Dendritic cell treated with granulocyte-macrophage colony-stimulating factor and Interleukin-4, amounts not matched to agents 40 ng/mL and 50 ng/mL, for 4 days (primary cell): ENCODE measurements at regions not wholly inside any gene's neighbourhood (a gene's known extent, or its start where the extent isn't known, plus 50 kb on each side); places are given as distances from the start of the nearest gene placed in this dataset.

ENCODE experiments used
- H3K27ac Mint-ChIP-seq: one replicate; pipeline ENCODE4 v1.8.0; 2022; ENCODE audit warnings: mild to moderate bottlenecking, mixed read lengths
- H3K27me3 Mint-ChIP-seq: one replicate; pipeline ENCODE4 v1.8.0; 2022; ENCODE audit warnings: mild to moderate bottlenecking, mixed read lengths
- H3K36me3 Mint-ChIP-seq: one replicate; pipeline ENCODE4 v1.8.0; 2022; ENCODE audit warnings: low read depth, mixed read lengths
- H3K4me1 Mint-ChIP-seq: one replicate; pipeline ENCODE4 v1.8.0; 2022; ENCODE audit warnings: low read depth, mixed read lengths
- H3K4me3 Mint-ChIP-seq: one replicate; pipeline ENCODE4 v1.8.0; 2022; ENCODE audit warnings: mild to moderate bottlenecking, moderate library complexity, mixed read lengths
- H3K9me3 Mint-ChIP-seq: one replicate; pipeline ENCODE4 v1.8.0; 2022; ENCODE audit warnings: mixed read lengths
- intact Hi-C: fragments of 100-400 bp; cut with micrococcal nuclease; formaldehyde crosslinking; loops from one replicate; pipeline ENCODE4 v1.15.0; 2022

DNA sequence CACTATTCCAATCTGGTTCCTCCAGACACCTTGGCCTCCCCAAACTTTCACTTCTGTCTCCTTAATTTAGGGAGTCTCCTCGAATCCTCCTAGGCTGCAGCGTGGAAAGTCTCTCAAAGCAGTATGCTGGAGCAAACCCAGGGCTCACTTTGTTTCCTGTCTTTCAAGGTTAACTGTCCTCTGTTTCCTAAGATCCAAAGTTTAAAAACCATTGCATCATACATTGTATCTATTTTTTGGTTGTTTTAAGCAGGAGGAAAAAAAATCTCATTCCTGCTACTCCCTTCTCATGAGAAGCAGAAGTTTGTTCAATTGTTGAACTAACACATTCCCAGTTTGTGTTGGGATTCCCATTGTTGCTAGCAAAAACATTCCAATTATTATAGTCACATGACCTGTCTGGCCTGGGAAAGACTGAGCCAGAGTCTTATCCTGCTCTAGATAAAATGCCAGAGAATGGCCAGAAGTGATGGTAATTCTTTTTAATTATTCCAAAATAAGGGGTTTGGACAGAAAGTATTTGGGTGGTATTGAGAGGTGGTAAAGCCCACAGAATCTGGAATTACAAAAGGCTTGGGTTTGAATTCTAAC, 67.3 kb downstream of the HSPB8 start:
- no peaks in the 10 kb centered on the region for H3K36me3 Mint-ChIP-seq
- H3K27ac Mint-ChIP-seq = no peak overlapping the region
- intact Hi-C loops = no loop called here
- H3K4me3 Mint-ChIP-seq = no peak overlapping the region
- no peaks in the 10 kb centered on the region for H3K9me3 Mint-ChIP-seq
- H3K4me1 Mint-ChIP-seq = no peaks in the 10 kb centered on the region
- H3K27me3 Mint-ChIP-seq = no peaks in the 10 kb centered on the region

- Mint-ChIP-seq H3K4me3 (no peak overlapping the region), H3K36me3 (no peaks in the 10 kb centered on the region), H3K27me3 (no peaks in the 10 kb centered on the region), H3K4me1 (no peaks in the 10 kb centered on the region), H3K9me3 (no peaks in the 10 kb centered on the region), H3K27ac (no peak overlapping the region)
- intact Hi-C loops = no loop called here
Observed at GRCh38 chr12:119247007-119247719, 68.4 kb downstream of the HSPB8 start.

DNA sequence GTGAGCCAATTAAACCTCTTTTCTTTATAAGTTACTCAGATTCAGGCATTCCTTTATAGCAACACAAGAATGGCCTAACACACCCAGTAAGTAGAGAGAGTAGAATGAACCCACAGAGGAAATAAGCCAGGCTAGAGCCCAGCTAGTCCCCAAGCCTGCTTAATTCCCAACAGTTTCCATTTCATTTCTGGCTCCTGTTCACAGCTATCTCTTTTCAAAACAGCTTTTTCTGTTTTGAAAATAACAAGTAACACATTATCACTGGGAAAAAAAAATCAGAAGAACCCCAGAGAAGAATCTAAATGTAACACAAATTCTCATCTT, 69.0 kb downstream of the HSPB8 start:
- no peak overlapping the region for H3K27ac Mint-ChIP-seq
- no peaks in the 10 kb centered on the region for H3K9me3 Mint-ChIP-seq
- no peaks in the 10 kb centered on the region for H3K27me3 Mint-ChIP-seq
- no peaks in the 10 kb centered on the region for H3K36me3 Mint-ChIP-seq
- intact Hi-C loops = no loop called here
- no peak overlapping the region for H3K4me3 Mint-ChIP-seq
- no peaks in the 10 kb centered on the region for H3K4me1 Mint-ChIP-seq

DNA sequence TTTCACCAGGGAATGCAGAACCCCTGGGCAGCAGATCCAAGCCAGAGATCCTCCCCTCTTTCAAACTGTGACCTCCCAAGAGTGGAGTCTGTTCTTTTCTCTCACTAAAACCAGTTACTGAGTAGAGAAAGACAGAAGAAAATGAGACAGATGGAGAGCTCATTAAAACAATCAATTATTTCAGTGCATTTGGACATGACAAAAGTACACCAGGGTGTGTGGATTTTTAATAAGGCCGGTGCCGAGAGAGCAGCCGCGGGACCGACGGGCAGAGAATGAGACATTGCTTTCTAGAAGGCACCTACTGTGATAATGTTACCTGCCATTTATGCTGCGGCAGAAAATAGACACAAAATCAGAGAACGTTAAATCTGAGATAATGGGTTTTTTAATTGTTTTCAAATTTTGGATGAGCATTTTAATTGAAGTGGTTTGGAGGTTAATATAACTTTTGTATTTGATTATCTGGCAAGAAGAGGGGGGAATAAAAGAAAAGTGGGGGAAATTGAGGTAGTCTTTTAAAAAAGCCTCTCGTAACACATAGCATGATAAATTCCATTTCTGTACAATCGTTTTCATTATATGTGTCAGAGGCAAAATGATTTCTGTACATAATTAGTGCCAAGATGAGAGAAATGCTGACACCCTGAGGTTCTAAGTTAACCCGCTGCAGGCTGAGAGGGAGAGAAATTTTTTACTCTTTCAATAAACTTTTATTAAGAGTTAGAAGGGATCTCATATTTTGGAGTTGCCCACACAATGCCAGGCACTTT, 70.8 kb downstream of the HSPB8 start:
- H3K27ac Mint-ChIP-seq = no peak overlapping the region
- no peak overlapping the region for H3K4me3 Mint-ChIP-seq
- no peaks in the 10 kb centered on the region for H3K4me1 Mint-ChIP-seq
- no peaks in the 10 kb centered on the region for H3K36me3 Mint-ChIP-seq
- no peaks in the 10 kb centered on the region for H3K9me3 Mint-ChIP-seq
- no peaks in the 10 kb centered on the region for H3K27me3 Mint-ChIP-seq
- intact Hi-C loops = no loop called here

DNA sequence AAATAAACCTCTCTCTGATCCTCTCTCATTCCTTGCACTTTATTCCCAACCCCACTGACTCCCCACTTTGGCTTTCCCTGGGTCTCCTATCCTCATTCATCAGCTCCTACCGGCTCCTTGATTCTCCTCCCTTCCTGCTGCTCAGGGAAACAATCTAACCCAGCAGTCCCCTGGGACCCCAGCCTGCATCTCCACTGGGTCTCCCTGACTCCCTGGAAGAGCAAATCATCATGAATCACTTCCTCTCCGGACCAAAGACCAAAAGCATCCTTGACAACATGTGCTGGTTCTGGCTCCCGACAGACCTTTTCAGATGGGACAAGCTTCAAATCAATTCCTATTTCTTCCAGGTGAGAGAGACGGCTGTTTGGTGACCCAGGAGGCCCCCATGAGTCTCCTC, 76.6 kb downstream of the HSPB8 start:
- H3K9me3 Mint-ChIP-seq = peaks cover 8% of the 10 kb centered on the region
- no peak overlapping the region for H3K4me3 Mint-ChIP-seq
- intact Hi-C loops = no loop called here
- H3K27ac Mint-ChIP-seq = no peak overlapping the region
- H3K27me3 Mint-ChIP-seq = peaks cover 9% of the 10 kb centered on the region
- no peaks in the 10 kb centered on the region for H3K36me3 Mint-ChIP-seq
- peaks cover 5% of the 10 kb centered on the region for H3K4me1 Mint-ChIP-seq

- no peak overlapping the region for H3K4me3 Mint-ChIP-seq
- no peak overlapping the region for H3K27ac Mint-ChIP-seq
- no peaks in the 10 kb centered on the region for H3K36me3 Mint-ChIP-seq
- peaks cover 5% of the 10 kb centered on the region for H3K4me1 Mint-ChIP-seq
- peaks cover 9% of the 10 kb centered on the region for H3K27me3 Mint-ChIP-seq
- intact Hi-C loops = no loop called here
- peaks cover 22% of the 10 kb centered on the region for H3K9me3 Mint-ChIP-seq
Observed at GRCh38 chr12:119258149-119258548, 76.4 kb upstream of the CCDC60 start.

- intact Hi-C loops = no loop called here
Observed at GRCh38 chr12:119258556-119258955, 76.0 kb upstream of the CCDC60 start.

DNA sequence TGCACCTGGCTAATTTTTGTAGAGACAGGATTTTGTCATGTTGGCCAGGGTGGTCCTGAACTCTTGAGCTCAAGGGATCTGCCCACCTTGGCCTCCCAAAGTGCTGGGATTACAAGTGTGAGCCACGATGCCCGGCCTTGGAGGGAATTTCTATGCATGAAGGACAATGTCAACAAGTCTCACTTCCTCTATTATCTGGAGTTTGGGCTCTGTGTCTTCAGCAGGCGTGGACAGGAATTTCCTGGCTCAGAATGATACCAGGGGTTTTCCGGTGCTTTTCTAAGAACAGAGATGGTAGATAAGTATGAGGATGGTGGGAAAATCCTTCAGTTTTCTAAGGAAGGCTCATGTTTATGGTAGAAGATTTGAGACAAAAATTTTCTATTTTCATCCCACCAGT, 75.0 kb upstream of the CCDC60 start:
- Mint-ChIP-seq H3K4me1 (peaks cover 5% of the 10 kb centered on the region), H3K27ac (no peak overlapping the region), H3K9me3 (peaks cover 27% of the 10 kb centered on the region), H3K4me3 (no peak overlapping the region), H3K27me3 (peaks cover 9% of the 10 kb centered on the region), H3K36me3 (no peaks in the 10 kb centered on the region)
- intact Hi-C loops = no loop called here

More at GRCh38 chr12:119258556-119258955, 76.0 kb upstream of the CCDC60 start:
- H3K27ac Mint-ChIP-seq = no peak overlapping the region
- H3K27me3 Mint-ChIP-seq = peaks cover 9% of the 10 kb centered on the region
- H3K4me1 Mint-ChIP-seq = peaks cover 5% of the 10 kb centered on the region
- no peak overlapping the region for H3K4me3 Mint-ChIP-seq
- H3K9me3 Mint-ChIP-seq = peaks cover 26% of the 10 kb centered on the region
- no peaks in the 10 kb centered on the region for H3K36me3 Mint-ChIP-seq

- Mint-ChIP-seq H3K36me3 (no peaks in the 10 kb centered on the region), H3K4me3 (no peak overlapping the region), H3K27me3 (peaks cover 9% of the 10 kb centered on the region), H3K9me3 (peaks cover 33% of the 10 kb centered on the region), H3K27ac (no peak overlapping the region), H3K4me1 (peaks cover 5% of the 10 kb centered on the region)
- intact Hi-C loops = no loop called here
Observed at GRCh38 chr12:119262388-119262787, 72.1 kb upstream of the CCDC60 start.

DNA sequence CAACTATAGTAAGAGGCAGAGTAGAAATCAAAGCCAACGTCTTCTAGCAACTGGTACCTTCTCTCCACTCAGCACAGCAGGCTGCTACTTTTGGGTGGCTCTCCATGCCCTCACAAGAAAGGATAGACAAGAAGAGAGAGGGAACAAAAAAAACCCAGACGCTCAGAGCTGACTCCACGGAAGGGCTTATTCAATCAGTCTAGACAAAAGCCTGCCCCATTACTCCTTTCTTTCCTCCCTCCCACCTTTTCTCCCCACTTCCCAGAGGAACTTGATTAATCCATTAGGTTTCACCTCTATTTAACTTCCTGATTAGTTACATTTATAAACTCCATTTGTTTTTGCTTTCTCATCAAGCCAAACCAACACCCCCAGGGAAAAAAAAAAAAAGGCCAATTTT, 71.1 kb upstream of the CCDC60 start:
- intact Hi-C loops = no loop called here
- peaks cover 43% of the 10 kb centered on the region for H3K9me3 Mint-ChIP-seq

GRCh38 chr12:119266963-119267362, 67.6 kb upstream of the CCDC60 start:
- Mint-ChIP-seq H3K27me3 (no peaks in the 10 kb centered on the region), H3K27ac (no peak overlapping the region), H3K4me1 (no peaks in the 10 kb centered on the region), H3K36me3 (no peaks in the 10 kb centered on the region), H3K9me3 (peaks cover 50% of the 10 kb centered on the region), H3K4me3 (no peak overlapping the region)
- intact Hi-C loops = no loop called here

More for the DNA sequence above, 71.1 kb upstream of the CCDC60 start:
- Mint-ChIP-seq H3K4me1 (peaks cover 5% of the 10 kb centered on the region), H3K36me3 (no peaks in the 10 kb centered on the region), H3K27me3 (peaks cover 4% of the 10 kb centered on the region), H3K4me3 (no peak overlapping the region), H3K27ac (no peak overlapping the region)

GRCh38 chr12:119274636-119275065, 59.9 kb upstream of the CCDC60 start:
- Mint-ChIP-seq H3K27me3 (no peaks in the 10 kb centered on the region), H3K27ac (no peak overlapping the region), H3K4me3 (no peak overlapping the region), H3K36me3 (no peaks in the 10 kb centered on the region), H3K9me3 (no peaks in the 10 kb centered on the region), H3K4me1 (no peaks in the 10 kb centered on the region)
- intact Hi-C loops = no loop called here

GRCh38 chr12:119283310-119283709, 51.2 kb upstream of the CCDC60 start:
- no peaks in the 10 kb centered on the region for H3K9me3 Mint-ChIP-seq
- intact Hi-C loops = no loop called here
- H3K36me3 Mint-ChIP-seq = no peaks in the 10 kb centered on the region
- H3K4me3 Mint-ChIP-seq = no peak overlapping the region
- no peaks in the 10 kb centered on the region for H3K27me3 Mint-ChIP-seq
- no peaks in the 10 kb centered on the region for H3K4me1 Mint-ChIP-seq
- no peak overlapping the region for H3K27ac Mint-ChIP-seq
